ENCODE measurements at regions not wholly inside any gene's neighbourhood (a gene's known extent, or its start where the extent isn't known, plus 50 kb on each side); places are given as distances from the start of the nearest gene placed in this dataset.

DNA sequence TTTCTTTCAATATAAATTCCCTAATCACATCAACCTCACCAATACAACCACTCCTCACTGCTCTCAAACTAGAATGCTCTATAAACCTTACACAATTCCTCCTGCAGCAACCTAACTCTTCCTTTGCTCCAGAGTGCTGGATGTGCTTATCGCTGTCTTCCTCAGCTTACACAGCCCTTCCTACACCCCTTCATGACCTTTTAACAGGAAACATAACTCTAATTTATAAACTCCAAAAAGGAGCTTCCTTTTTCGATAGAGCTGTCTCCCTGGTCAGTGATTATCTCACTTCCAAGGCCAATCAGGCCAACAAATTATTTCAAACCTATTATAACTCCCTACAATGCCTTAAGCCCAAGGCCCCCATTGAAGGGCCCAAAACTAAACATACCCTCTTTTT lies 78.8 kb downstream of the COQ2 start:
- TF ChIP-seq CTCF (IDR thresholded peaks at IDR 0.05), result no peak
- TF ChIP-seq POLR2A (IDR thresholded peaks at IDR 0.05), result no peak
